GM12873 (cell line): ENCODE measurements at regions not wholly inside any gene's neighbourhood (a gene's known extent, or its start where the extent isn't known, plus 50 kb on each side); places are given as distances from the start of the nearest gene placed in this dataset.

Experiments used
- TF ChIP-seq, protein P1 (sequence below): IDR thresholded peaks from 2 replicates; pipeline ENCODE4 v1.5.1; 2012; ENCODE audit warnings: low read depth, mild to moderate bottlenecking, moderate library complexity, low read length, control low read depth; ENCODE audit not compliant: insufficient read depth; ENCODE audit errors: missing control alignments

DNA sequence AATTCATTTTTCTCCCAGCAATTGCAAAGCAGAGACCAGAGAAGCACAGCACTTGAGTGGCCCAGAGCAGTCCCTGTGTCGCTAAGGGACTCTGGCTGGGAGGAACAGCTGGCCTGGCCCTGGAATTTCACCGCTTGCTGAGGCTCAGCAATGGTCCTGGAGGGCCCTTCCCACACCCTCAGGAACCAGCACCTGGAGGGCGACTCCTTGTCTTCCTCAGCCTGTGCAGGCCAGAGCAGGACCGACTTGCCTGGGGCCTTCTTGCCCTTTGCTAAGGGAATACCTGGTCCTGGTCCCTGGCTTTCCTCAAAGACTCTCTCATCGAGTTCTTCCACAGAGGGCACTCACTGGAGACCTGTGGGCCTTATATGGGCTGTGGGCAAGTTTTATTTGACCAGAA lies 294.6 kb downstream of the RPLP1 start:
- TF ChIP-seq, protein P1, sequence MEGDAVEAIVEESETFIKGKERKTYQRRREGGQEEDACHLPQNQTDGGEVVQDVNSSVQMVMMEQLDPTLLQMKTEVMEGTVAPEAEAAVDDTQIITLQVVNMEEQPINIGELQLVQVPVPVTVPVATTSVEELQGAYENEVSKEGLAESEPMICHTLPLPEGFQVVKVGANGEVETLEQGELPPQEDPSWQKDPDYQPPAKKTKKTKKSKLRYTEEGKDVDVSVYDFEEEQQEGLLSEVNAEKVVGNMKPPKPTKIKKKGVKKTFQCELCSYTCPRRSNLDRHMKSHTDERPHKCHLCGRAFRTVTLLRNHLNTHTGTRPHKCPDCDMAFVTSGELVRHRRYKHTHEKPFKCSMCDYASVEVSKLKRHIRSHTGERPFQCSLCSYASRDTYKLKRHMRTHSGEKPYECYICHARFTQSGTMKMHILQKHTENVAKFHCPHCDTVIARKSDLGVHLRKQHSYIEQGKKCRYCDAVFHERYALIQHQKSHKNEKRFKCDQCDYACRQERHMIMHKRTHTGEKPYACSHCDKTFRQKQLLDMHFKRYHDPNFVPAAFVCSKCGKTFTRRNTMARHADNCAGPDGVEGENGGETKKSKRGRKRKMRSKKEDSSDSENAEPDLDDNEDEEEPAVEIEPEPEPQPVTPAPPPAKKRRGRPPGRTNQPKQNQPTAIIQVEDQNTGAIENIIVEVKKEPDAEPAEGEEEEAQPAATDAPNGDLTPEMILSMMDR, result no peak

DNA sequence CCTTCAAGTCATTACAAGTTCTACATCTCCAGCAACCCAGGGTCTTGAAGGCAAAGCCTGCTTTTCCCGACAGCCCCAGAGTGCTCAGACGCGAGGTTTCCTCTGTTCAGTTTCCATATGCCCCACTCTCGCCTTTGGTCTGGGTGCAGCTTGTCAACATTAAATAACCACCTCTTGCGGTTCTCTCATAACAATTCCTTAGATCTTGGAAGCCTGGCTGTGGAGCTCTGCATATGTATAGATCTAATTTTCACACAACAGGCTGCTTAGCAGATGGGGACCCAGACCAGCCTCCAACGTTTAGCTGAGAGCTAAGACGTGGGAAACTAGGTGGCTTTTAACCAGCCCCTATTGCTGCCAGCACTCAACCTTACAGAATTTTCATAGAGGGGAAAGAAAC lies 295.5 kb downstream of the RPLP1 start:
- TF ChIP-seq, protein P1, result no peak

GRCh38 chr15:69748576-69749185 lies 296.1 kb downstream of the RPLP1 start:
- TF ChIP-seq, protein P1, result no peak

DNA sequence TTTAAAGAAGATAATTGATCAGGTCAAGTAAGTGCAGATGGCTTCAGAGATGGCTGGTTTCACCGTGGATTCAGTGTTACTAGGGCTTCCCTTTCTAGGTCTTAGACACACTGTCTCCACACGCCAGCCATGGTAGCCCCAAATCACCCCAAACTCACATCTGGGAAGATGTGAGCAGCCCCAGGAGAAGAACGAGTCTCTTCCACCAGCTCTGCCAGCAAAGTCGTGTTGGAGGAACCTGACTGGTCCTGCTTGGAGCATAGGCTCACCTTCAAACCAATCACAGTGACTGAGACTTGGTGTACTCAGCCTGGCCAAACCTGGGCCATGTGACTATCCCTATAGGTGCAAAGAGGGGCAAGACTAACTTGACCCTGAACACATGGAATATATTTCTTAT lies 296.7 kb downstream of the RPLP1 start:
- TF ChIP-seq, protein P1, result no peak

DNA sequence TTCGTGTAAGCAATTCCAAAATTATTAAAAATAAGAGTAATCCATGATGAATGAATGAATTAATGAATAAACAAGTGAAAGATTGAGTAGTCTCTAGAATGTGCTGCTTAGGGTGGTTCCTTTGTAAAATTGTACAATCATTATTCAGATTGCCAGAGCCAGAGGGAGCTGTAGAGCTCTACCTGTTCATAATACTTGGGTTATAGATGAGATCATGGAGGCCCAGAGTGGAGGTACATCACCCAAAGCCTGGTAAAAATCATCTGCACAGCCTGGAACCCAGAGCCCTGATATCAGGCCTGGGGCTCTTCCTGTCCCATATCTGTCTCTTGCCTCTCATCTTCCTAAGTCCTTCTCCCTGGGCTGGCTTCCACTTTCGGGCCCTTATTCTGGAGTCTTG lies 297.2 kb downstream of the RPLP1 start:
- TF ChIP-seq, protein P1, result peak; percentile 31

DNA sequence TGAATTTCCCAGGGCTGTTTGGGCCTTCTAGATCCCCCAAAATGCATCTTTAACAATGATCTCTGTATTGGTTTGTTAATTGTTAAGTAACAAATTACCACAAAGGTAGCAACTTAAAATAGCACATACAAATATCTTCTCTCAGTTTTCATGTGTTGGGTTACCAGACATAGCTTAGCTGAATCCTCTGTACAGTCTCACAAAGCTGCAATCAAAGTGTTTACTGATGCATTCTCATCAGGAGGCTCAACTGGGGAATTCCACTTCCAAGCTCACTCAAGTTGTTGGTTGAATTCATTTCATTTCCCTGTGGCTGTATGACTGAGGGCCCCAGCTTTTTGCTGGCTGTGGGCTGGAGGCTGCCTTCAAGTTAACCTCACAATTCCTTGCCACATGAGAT lies 297.6 kb downstream of the RPLP1 start:
- TF ChIP-seq, protein P1, result no peak

GRCh38 chr15:69751147-69751546 lies 298.5 kb downstream of the RPLP1 start:
- TF ChIP-seq, protein P1, result no peak
